ENCODE measurements at regions not wholly inside any gene's neighbourhood (a gene's known extent, or its start where the extent isn't known, plus 50 kb on each side); places are given as distances from the start of the nearest gene placed in this dataset.

- no peak for DNase-seq (ENCODE audit: low read depth, low spot score)
- CTCF ChIA-PET = no interaction called here
- POLR2A ChIA-PET = no interaction called here
- no peak overlapping the region for H3K4me3 ChIP-seq (ENCODE audit: low read depth, low read length)
- no peak for TF ChIP-seq CTCF (IDR thresholded peaks at IDR 0.05; ENCODE audit: insufficient read depth, low read length, missing control alignments)
These were observed 333.6 kb upstream of the UBE2E3 start for GRCh38 chr2:180646756-180647155.

GRCh38 chr2:180644709-180645108, 335.7 kb upstream of the UBE2E3 start:
- CTCF ChIA-PET = no interaction called here
- no peak for DNase-seq (ENCODE audit: low read depth, low spot score)
- POLR2A ChIA-PET = no interaction called here
- H3K4me3 ChIP-seq (ENCODE audit: low read depth, low read length) = no peak overlapping the region
- TF ChIP-seq CTCF (IDR thresholded peaks at IDR 0.05; ENCODE audit: insufficient read depth, low read length, missing control alignments) = no peak

GRCh38 chr2:180630756-180631155, 349.6 kb upstream of the UBE2E3 start:
- no peak for TF ChIP-seq CTCF (IDR thresholded peaks at IDR 0.05; ENCODE audit: insufficient read depth, low read length, missing control alignments)
- DNase-seq (ENCODE audit: low read depth, low spot score) = no peak
- ChIA-PET POLR2A (no interaction called here), CTCF (interaction anchor here (0.9 to 1.6 kb wide), 2 partner anchors 100 to 349 kb away, joined by 3 read pairs; no protein-coding TSS in a partner anchor)
- no peak overlapping the region for H3K4me3 ChIP-seq (ENCODE audit: low read depth, low read length)

GRCh38 chr2:180625006-180625844, 355.2 kb upstream of the UBE2E3 start:
- ChIA-PET POLR2A (interaction anchor here (1.3 kb wide), 1 partner anchor 356 kb away, joined by 5 read pairs; the partner anchor contains the start of gene UBE2E3), CTCF (interaction anchor here (1.1 kb wide), 1 partner anchor 14 kb away, joined by 3 read pairs; no protein-coding TSS in a partner anchor)
- TF ChIP-seq CTCF (IDR thresholded peaks at IDR 0.05; ENCODE audit: insufficient read depth, low read length, missing control alignments) = no peak
- peak; percentile 87 for DNase-seq (ENCODE audit: low read depth, low spot score)
- H3K4me3 ChIP-seq (ENCODE audit: low read depth, low read length) = no peak overlapping the region

- CTCF ChIA-PET = no interaction called here
- POLR2A ChIA-PET = interaction anchor here (1.0 kb wide), 1 partner anchor 358 kb away, joined by 3 read pairs; the partner anchor contains the start of gene UBE2E3
- no peak for TF ChIP-seq CTCF (IDR thresholded peaks at IDR 0.05; ENCODE audit: insufficient read depth, low read length, missing control alignments)
- no peak overlapping the region for H3K4me3 ChIP-seq (ENCODE audit: low read depth, low read length)
- no peak for DNase-seq (ENCODE audit: low read depth, low spot score)
These were observed 358.2 kb upstream of the UBE2E3 start for GRCh38 chr2:180621941-180622918.
